OCI-LY7 (cell line): ENCODE measurements at regions not wholly inside any gene's neighbourhood (a gene's known extent, or its start where the extent isn't known, plus 50 kb on each side); places are given as distances from the start of the nearest gene placed in this dataset.

Source experiments
- BruUV-seq: library from RNA; stranded (reverse); fragments of 400-500 nt; replicated peaks from 2 replicates; lab custom pipeline; 2021; lab: Mats Ljungman, UMichigan
- CTCF ChIA-PET: fragments of 300-600 bp; sonication (Branson Sonifier 250); formaldehyde crosslinking; loops from one replicate; lab custom pipeline; 2022; ENCODE audit warnings: antibody characterized with exemption; ENCODE audit not compliant: unreplicated experiment; lab: Charles Lee
- POLR2A ChIA-PET: fragments of 300-600 bp; sonication (Branson Sonifier 250); formaldehyde crosslinking; loops from one replicate; lab custom pipeline; 2022; ENCODE audit warnings: antibody characterized with exemption; lab: Charles Lee
- DNase-seq: peaks from one replicate; pipeline ENCODE4 v3.0.0-alpha.2; 2015; ENCODE audit warnings: low spot score
- H2AFZ ChIP-seq: fragments of 200-600 bp; sonication (generic), shearing (Covaris generic); 2 replicates; pipeline ENCODE4 v1.6.1; 2014; ENCODE audit warnings: mild to moderate bottlenecking, antibody characterized with exemption, low read length, moderate library complexity
- H3K27ac ChIP-seq: fragments of 200-600 bp; sonication (generic); 2 replicates; pipeline ENCODE4 v1.5.1; 2014; ENCODE audit warnings: mixed run types, low read depth, mild to moderate bottlenecking, moderate library complexity, low read length, inconsistent platforms; ENCODE audit not compliant: poor library complexity, severe bottlenecking
- H3K36me3 ChIP-seq: fragments of 200-600 bp; sonication (generic); 2 replicates; pipeline ENCODE4 v1.6.1; 2014; ENCODE audit warnings: mild to moderate bottlenecking, antibody characterized with exemption, low read length, moderate library complexity, mixed read lengths; ENCODE audit not compliant: insufficient read depth
- H3K4me1 ChIP-seq: fragments of 200-600 bp; sonication (generic); 2 replicates; pipeline ENCODE4 v1.5.1; 2014; ENCODE audit warnings: mild to moderate bottlenecking, low read length; ENCODE audit not compliant: insufficient read depth, poor library complexity, severe bottlenecking
- H3K4me2 ChIP-seq: fragments of 200-600 bp; sonication (generic); 2 replicates; pipeline ENCODE4 v1.6.1; 2014; ENCODE audit warnings: mild to moderate bottlenecking, low read length
- H3K4me3 ChIP-seq: fragments of 200-600 bp; sonication (generic); 2 replicates; pipeline ENCODE4 v1.5.1; 2014; ENCODE audit warnings: mild to moderate bottlenecking, low read depth, low read length; ENCODE audit not compliant: poor library complexity, severe bottlenecking
- H3K79me2 ChIP-seq: fragments of 200-600 bp; sonication (generic); 2 replicates; pipeline ENCODE4 v1.6.1; 2016; ENCODE audit warnings: low read depth, mild to moderate bottlenecking, low read length, moderate library complexity, mixed read lengths; ENCODE audit not compliant: insufficient read depth
- H3K9me2 ChIP-seq: fragments of 200-600 bp; sonication (generic); 2 replicates; pipeline ENCODE4 v1.6.1; 2016; ENCODE audit warnings: mild to moderate bottlenecking, low read length, mixed read lengths; ENCODE audit not compliant: insufficient read depth
- H3K9me3 ChIP-seq: fragments of 200-600 bp; sonication (generic); 2 replicates; pipeline ENCODE4 v1.6.1; 2014; ENCODE audit warnings: mild to moderate bottlenecking, mixed run types, low read length, mixed read lengths
- H4K20me1 ChIP-seq: fragments of 200-600 bp; sonication (generic); 2 replicates; pipeline ENCODE4 v1.6.1; 2014; ENCODE audit warnings: mild to moderate bottlenecking, antibody characterized with exemption, low read length, moderate library complexity, mixed read lengths; ENCODE audit not compliant: insufficient read depth
- EZH2phosphoT487 ChIP-seq: fragments of 200-600 bp; sonication (generic); IDR thresholded peaks from 2 replicates; pipeline ENCODE4 v1.6.1; 2018; ENCODE audit warnings: low read depth, borderline replicate concordance, mild to moderate bottlenecking, mixed run types, antibody characterized with exemption, low read length, moderate library complexity, mixed read lengths
- intact Hi-C: fragments of 100-400 bp; cut with micrococcal nuclease; formaldehyde crosslinking; loops from one replicate; pipeline ENCODE4 v1.10.0; 2022; ENCODE audit not compliant: unreplicated experiment
- TF ChIP-seq, protein P1 (sequence below): fragments of 200-600 bp; sonication (generic); conservative IDR thresholded peaks from 2 replicates; pipeline ENCODE4 v1.5.1; 2014; ENCODE audit warnings: mild to moderate bottlenecking, antibody characterized with exemption, low read length, moderate library complexity, mixed read lengths

DNA sequence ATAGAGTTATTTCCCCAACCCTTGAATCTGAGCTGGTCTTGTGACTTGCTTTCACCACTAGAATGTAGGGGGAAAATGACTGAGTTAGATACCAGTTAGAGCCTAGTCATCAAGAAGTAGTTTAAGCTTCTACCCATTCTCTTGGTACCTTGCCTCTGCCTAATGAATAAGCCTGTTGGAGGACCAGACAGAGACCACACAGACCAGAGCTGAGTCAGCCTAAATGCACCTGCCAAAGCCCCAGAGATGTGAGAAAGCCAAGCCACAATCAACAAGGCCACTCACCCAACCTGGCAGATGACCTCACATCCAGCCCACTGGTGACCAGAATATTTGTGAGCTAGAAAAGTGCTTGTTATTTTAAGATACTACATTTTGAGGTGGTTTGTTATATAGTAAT lies 85.2 kb upstream of the DCLK2 start:
- no peak for DNase-seq

DNA sequence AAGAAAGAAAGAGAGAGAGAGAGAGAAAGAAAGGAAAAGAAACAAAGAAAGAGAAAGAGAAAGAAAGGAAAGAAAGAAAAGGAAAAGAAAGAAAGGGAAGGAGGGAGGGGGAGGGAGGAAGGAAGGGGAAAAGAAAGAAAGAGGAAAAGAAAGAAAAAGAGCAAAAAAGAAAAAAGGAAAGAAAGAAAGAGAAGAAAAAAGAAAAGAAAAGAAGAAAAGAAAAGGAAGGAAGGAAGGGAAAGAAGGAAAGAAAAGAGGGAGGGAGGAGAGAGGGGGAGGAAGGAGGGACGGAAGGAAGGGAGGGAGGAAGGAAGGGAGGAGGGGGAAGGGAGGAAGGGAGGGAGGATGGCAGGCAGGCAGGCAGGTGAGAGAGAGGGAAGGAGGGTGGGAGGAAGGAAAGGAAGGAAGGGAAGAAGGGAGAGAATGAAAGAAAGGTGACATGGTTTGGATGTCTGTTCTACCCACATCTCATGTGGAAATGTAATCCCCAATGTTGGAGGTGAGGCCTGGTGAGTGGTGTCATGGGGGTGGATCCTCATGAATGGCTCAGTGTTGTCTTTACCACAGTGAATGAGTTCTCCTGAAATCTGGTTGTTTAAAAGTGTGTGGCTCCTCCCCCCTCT lies 83.0 kb upstream of the DCLK2 start:
- no TSS peak for BruUV-seq
- no peaks in the 10 kb centered on the region for H3K9me2 ChIP-seq
- POLR2A ChIA-PET, result no interaction called here
- H3K9me3 ChIP-seq, result no peaks in the 10 kb centered on the region
- TF ChIP-seq, protein P1, sequence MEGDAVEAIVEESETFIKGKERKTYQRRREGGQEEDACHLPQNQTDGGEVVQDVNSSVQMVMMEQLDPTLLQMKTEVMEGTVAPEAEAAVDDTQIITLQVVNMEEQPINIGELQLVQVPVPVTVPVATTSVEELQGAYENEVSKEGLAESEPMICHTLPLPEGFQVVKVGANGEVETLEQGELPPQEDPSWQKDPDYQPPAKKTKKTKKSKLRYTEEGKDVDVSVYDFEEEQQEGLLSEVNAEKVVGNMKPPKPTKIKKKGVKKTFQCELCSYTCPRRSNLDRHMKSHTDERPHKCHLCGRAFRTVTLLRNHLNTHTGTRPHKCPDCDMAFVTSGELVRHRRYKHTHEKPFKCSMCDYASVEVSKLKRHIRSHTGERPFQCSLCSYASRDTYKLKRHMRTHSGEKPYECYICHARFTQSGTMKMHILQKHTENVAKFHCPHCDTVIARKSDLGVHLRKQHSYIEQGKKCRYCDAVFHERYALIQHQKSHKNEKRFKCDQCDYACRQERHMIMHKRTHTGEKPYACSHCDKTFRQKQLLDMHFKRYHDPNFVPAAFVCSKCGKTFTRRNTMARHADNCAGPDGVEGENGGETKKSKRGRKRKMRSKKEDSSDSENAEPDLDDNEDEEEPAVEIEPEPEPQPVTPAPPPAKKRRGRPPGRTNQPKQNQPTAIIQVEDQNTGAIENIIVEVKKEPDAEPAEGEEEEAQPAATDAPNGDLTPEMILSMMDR, result no peak
- TF ChIP-seq EZH2phosphoT487, result no peak
- no peaks in the 10 kb centered on the region for H3K4me1 ChIP-seq
- H3K79me2 ChIP-seq, result no peaks in the 10 kb centered on the region
- H2AFZ ChIP-seq, result no peak overlapping the region
- no peak overlapping the region for H3K4me3 ChIP-seq
- H3K4me2 ChIP-seq, result no peak overlapping the region
- no peaks in the 10 kb centered on the region for H4K20me1 ChIP-seq
- no peak for DNase-seq
- CTCF ChIA-PET, result no interaction called here
- intact Hi-C loops, result loop anchor here (5.0 kb wide), 1 partner anchor 247 kb away; no protein-coding TSS in a partner anchor
- no peak overlapping the region for H3K27ac ChIP-seq
- H3K36me3 ChIP-seq, result no peaks in the 10 kb centered on the region

More for the DNA sequence above, 85.2 kb upstream of the DCLK2 start:
- H3K4me1 ChIP-seq, result no peaks in the 10 kb centered on the region
- no peaks in the 10 kb centered on the region for H3K9me2 ChIP-seq
- no peak overlapping the region for H3K27ac ChIP-seq
- no peaks in the 10 kb centered on the region for H3K9me3 ChIP-seq
- CTCF ChIA-PET, result no interaction called here
- TF ChIP-seq EZH2phosphoT487, result no peak
- TF ChIP-seq, protein P1, result no peak
- intact Hi-C loops, result no loop called here
- no peak overlapping the region for H3K4me3 ChIP-seq
- H3K36me3 ChIP-seq, result no peaks in the 10 kb centered on the region
- no peaks in the 10 kb centered on the region for H4K20me1 ChIP-seq
- H3K79me2 ChIP-seq, result no peaks in the 10 kb centered on the region
- no peak overlapping the region for H3K4me2 ChIP-seq
- POLR2A ChIA-PET, result interaction anchor here (0.6 to 0.9 kb wide), 2 partner anchors 28 to 31 kb away, joined by 3 to 4 read pairs; no protein-coding TSS in a partner anchor
- H2AFZ ChIP-seq, result no peak overlapping the region
- BruUV-seq, result no TSS peak

DNA sequence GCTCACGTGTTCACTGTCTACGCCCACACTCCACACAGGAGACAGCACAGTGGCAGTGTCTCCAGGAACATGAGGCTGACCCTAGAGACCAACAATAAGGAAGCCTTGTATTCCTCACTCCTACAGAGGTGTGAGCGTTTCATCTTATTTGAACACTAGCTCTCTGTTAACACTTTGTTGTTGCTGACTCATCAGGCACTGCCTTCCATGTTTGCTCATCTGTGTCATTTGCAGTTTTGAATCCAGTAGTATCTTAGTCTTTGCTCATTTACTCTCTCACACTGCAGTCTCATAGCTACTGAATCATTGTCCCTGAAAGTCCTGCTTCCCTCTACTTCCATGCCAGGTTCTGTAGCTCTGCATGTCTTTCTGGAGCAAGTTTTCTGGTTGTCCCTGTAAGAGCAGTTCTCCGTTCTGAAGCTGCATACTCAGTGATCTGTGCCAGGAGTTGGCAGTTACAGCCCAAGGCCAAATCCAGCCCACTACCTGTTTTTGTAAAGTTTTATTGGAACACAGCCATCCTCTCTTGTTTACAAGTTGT lies 80.3 kb upstream of the DCLK2 start:
- H3K9me3 ChIP-seq, result no peaks in the 10 kb centered on the region
- H4K20me1 ChIP-seq, result no peaks in the 10 kb centered on the region
- H3K4me1 ChIP-seq, result no peaks in the 10 kb centered on the region
- no TSS peak for BruUV-seq
- no peak overlapping the region for H3K4me2 ChIP-seq
- H2AFZ ChIP-seq, result no peak overlapping the region
- H3K4me3 ChIP-seq, result no peak overlapping the region
- H3K79me2 ChIP-seq, result no peaks in the 10 kb centered on the region
- ChIA-PET CTCF (no interaction called here), POLR2A (interaction anchor here (0.9 kb wide), 1 partner anchor 9 kb away, joined by 4 read pairs; no protein-coding TSS in a partner anchor)
- H3K36me3 ChIP-seq, result no peaks in the 10 kb centered on the region
- no peak overlapping the region for H3K27ac ChIP-seq
- DNase-seq, result no peak
- no peak for TF ChIP-seq EZH2phosphoT487
- TF ChIP-seq, protein P1, result no peak
- intact Hi-C loops, result loop anchor here (5.0 kb wide), 1 partner anchor 244 kb away; no protein-coding TSS in a partner anchor
- H3K9me2 ChIP-seq, result no peaks in the 10 kb centered on the region
